ENCODE measurements at regions not wholly inside any gene's neighbourhood (a gene's known extent, or its start where the extent isn't known, plus 50 kb on each side); places are given as distances from the start of the nearest gene placed in this dataset.

DNA sequence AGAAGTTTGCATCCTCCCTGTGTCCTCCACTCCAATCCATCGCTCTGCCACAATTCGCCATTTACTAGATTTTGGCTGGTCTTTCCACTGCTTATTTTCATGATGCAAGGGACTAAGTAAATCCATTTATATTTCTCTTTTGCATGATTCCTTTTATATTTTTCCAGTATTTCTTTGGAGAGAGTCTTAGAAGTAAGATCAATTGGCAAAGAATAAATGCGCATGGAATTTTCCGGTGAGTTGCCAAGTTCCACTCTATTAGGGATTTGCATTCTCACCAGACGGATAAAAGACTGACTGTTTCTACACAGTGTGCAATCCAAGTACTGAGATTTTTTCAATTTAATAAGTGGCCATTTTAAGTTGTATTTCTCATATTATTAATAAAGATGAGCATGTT lies 91.7 kb upstream of the PHACTR3 start:
- Histone ChIP-seq H3K9ac (ENCODE audit: low read depth, low read length) (no peak overlapping the region), H3K4me1 (ENCODE audit: insufficient read depth, low read length) (no peaks in the 10 kb centered on the region), H3K36me3 (ENCODE audit: insufficient read depth, low read depth, low read length) (no peaks in the 10 kb centered on the region), H3K27ac (ENCODE audit: low read length) (no peak overlapping the region), H3K9me3 (ENCODE audit: insufficient read depth, low read depth, low read length) (no peaks in the 10 kb centered on the region), H3K4me3 (ENCODE audit: low read length) (no peak overlapping the region), H3K27me3 (ENCODE audit: insufficient read depth, low read length) (peaks cover 7% of the 10 kb centered on the region)

DNA sequence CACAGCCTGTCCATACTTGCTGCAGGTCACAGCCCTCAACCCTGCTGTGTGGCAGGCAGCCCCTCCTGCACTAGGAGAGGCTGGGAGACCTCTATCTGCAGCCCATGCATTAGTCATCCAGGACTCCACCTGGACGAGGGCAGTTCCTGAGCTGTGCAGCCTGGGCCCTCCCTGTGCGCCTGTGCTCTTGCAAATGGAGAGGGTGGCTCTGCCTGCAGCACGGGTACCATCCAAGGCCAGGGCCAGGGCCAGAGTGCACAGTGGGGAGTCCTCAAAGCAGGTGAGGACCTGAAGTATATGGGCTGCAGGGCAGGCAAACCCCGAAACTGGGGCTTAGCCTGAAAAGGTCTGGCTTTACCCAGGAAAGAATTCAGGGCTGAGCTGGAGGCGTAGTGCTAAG lies 89.8 kb upstream of the PHACTR3 start:
- H3K27me3 ChIP-seq (ENCODE audit: insufficient read depth, low read length), result peaks cover 7% of the 10 kb centered on the region
- H3K9me3 ChIP-seq (ENCODE audit: insufficient read depth, low read depth, low read length), result no peaks in the 10 kb centered on the region
- H3K9ac ChIP-seq (ENCODE audit: low read depth, low read length), result no peak overlapping the region
- H3K27ac ChIP-seq (ENCODE audit: low read length), result no peak overlapping the region
- no peaks in the 10 kb centered on the region for H3K4me1 ChIP-seq (ENCODE audit: insufficient read depth, low read length)
- no peak overlapping the region for H3K4me3 ChIP-seq (ENCODE audit: low read length)
- H3K36me3 ChIP-seq (ENCODE audit: insufficient read depth, low read depth, low read length), result no peaks in the 10 kb centered on the region

DNA sequence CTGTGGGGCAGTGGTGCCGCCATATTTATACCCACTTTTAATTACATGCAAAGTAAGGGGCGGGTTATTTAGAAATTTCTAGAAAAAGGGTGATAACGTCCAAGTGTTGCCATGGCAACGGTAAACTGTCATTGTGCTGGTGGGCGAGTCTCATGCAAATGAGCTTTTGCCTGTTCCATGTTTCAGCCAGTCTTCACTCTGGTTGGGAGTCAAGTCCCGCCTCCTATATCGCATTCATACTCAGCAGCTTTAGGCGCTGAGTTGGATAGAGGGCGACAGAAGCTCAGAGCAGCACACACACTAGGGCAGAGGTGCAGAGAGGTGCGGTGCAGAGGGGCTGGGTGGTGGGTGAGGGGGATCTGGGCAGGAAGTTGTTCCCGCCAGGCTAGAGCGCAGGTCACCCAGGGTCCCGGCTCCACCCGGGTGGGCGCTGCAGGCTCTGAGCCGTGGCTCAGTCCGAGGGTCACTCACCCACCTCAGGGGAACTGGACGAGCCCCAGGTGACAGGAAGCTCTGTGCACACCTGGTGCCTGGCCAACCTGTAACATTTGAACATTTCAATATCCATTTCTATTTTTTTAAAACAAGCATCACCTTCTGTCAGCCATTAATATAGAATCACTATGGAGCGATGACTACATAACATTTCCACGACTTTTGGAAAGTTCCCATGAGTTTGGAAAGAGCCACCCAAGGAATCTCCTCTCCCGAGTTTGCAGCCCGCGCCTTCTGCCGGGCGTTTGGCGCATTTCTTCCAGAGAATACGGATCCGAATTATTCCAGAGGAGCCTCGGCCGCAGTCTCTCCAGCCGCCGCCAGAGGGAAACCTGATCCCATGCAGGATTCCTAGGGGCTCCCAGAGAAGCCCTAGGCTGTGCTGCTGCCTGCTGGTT lies 89.1 kb upstream of the PHACTR3 start:
- H3K9ac ChIP-seq (ENCODE audit: low read depth, low read length), result no peak overlapping the region
- H3K27ac ChIP-seq (ENCODE audit: low read length), result no peak overlapping the region
- H3K9me3 ChIP-seq (ENCODE audit: insufficient read depth, low read depth, low read length), result no peaks in the 10 kb centered on the region
- H3K4me1 ChIP-seq (ENCODE audit: insufficient read depth, low read length), result no peaks in the 10 kb centered on the region
- H3K4me3 ChIP-seq (ENCODE audit: low read length), result peak overlapping the region; percentile 71
- H3K27me3 ChIP-seq (ENCODE audit: insufficient read depth, low read length), result peaks cover 7% of the 10 kb centered on the region
- H3K36me3 ChIP-seq (ENCODE audit: insufficient read depth, low read depth, low read length), result no peaks in the 10 kb centered on the region

DNA sequence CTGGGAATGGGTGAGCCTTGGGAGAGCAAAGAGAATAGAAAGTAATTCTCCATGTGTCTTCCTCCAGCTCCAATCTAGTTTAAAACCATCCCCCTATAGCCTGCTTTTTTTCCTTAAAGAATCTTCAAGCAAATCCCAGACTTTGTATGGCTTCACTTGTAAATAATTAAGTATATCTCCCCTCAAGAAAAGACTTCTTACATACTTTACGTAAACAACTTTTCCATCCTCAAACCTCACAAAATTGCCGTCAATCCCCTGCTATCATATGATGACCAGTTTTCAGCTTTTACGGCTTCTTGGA lies 88.5 kb upstream of the PHACTR3 start:
- H3K36me3 ChIP-seq (ENCODE audit: insufficient read depth, low read depth, low read length), result no peaks in the 10 kb centered on the region
- H3K4me1 ChIP-seq (ENCODE audit: insufficient read depth, low read length), result no peaks in the 10 kb centered on the region
- H3K4me3 ChIP-seq (ENCODE audit: low read length), result no peak overlapping the region
- H3K27ac ChIP-seq (ENCODE audit: low read length), result no peak overlapping the region
- H3K9ac ChIP-seq (ENCODE audit: low read depth, low read length), result no peak overlapping the region
- no peaks in the 10 kb centered on the region for H3K9me3 ChIP-seq (ENCODE audit: insufficient read depth, low read depth, low read length)
- H3K27me3 ChIP-seq (ENCODE audit: insufficient read depth, low read length), result peaks cover 7% of the 10 kb centered on the region

DNA sequence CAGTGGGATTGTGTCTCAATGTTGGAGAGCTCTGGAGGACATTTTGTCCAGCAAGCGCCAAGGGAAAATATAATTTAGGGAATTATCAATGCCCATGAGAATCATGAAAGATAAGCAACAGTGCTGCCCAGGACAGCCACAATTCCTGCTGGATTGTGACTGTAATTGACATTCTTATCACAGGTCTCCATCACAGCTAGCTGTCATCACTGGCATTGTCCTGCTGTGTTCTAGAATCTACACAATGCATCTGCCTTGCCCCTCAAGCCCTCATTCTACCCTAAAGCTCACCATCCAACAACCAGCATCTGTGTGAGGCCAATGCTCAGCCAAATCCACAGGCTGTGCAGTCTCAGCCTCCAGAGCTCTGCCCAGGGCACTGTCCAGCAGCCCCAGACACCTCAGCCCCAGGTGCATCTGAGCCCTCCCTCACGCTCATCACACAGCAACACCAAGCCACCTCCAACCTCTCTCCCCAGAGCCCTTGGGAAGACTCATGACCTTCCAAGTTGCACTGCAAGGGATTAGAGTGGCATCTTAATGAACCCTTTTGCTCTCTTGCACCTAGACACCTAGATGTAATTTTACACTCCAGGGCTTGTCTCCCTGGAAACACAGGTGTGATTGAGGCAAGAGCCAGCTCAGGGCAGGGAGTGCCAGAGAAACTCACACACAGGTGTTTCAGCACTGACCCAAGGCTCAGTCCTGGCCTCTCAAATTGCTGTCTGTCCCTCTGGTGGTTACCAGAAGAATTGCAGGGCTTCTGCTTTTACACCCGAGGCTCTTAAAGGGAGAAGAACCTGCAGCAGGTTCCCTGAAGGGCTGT lies 85.2 kb upstream of the PHACTR3 start:
- H3K9me3 ChIP-seq (ENCODE audit: insufficient read depth, low read depth, low read length), result no peaks in the 10 kb centered on the region
- no peaks in the 10 kb centered on the region for H3K36me3 ChIP-seq (ENCODE audit: insufficient read depth, low read depth, low read length)
- no peak overlapping the region for H3K9ac ChIP-seq (ENCODE audit: low read depth, low read length)
- no peaks in the 10 kb centered on the region for H3K4me1 ChIP-seq (ENCODE audit: insufficient read depth, low read length)
- H3K27ac ChIP-seq (ENCODE audit: low read length), result no peak overlapping the region
- peaks cover 11% of the 10 kb centered on the region for H3K27me3 ChIP-seq (ENCODE audit: insufficient read depth, low read length)
- no peak overlapping the region for H3K4me3 ChIP-seq (ENCODE audit: low read length)

DNA sequence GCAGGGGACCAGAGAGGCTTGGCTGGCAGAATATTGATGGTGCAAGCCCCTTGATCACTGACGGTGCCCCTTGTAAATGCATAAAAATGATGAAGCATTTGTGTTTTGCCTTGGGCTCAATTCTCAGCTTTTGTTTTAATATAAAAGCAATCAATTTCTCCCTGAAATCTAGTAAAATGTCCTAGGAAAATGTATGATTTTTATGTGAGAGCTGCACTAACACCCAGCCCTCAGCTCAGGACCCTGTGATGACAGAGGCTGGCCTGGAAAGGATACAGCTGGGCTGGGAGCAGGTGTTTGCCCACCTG lies 84.7 kb upstream of the PHACTR3 start:
- H3K4me3 ChIP-seq (ENCODE audit: low read length), result no peak overlapping the region
- H3K27me3 ChIP-seq (ENCODE audit: insufficient read depth, low read length), result peaks cover 11% of the 10 kb centered on the region
- no peaks in the 10 kb centered on the region for H3K4me1 ChIP-seq (ENCODE audit: insufficient read depth, low read length)

DNA sequence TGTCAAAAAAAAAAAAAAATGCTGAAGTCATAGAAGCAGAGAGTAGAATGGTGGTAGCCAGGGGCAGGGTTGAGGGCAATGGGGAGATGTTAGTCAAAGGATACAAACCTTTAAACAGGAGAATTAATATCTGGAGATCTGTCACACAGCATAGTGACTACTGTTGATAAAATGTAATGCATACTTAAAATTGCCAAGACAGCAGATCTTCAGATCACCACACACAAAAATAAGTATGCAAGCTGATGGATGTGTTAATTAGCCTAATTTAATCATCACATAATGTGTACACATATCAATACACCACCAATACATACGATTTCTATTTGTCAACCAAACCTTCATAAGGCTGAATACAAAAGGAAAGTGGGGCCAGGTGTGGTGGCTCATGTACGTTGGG lies 83.5 kb upstream of the PHACTR3 start:
- no peak overlapping the region for H3K4me3 ChIP-seq (ENCODE audit: low read length)
- no peaks in the 10 kb centered on the region for H3K4me1 ChIP-seq (ENCODE audit: insufficient read depth, low read length)

More for the DNA sequence above, 84.7 kb upstream of the PHACTR3 start:
- Histone ChIP-seq H3K27ac (ENCODE audit: low read length) (no peak overlapping the region), H3K9me3 (ENCODE audit: insufficient read depth, low read depth, low read length) (no peaks in the 10 kb centered on the region), H3K36me3 (ENCODE audit: insufficient read depth, low read depth, low read length) (no peaks in the 10 kb centered on the region), H3K9ac (ENCODE audit: low read depth, low read length) (no peak overlapping the region)

DNA sequence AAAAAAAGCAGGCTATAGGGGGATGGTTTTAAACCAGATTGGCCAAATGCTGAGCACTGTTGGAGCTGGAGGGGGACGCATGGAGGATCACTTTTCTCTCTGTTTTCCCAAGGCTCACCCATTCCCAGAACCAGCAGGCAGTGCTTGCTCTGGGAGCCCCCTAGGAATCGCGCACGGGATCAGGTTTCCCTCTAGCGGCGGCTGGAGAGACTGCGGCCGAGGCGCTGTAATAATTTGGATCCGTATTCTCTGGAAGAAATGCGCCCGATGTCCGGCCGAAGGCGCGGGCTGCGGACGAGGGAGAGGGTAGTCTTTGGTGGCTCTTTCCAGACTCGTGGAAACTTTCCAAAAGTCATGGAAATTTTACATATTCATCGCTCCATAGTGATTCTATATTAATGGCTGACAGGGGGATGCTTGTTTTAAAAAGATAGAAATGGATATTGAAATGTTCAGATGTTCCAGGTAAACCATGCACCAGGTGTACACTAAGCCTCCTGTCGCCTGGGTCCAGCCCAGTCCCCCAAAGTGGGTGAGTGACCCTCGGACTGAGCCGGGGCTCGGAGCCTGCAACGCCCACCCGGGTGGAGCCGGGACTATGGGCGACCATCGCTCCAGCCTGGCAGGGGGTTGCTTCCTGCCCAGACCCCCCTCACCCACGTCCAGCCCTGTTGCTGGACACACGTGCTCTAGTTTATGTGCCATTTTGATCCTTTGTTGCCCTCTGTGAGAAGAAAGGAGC lies 78.7 kb upstream of the PHACTR3 start:
- Histone ChIP-seq H3K4me3 (ENCODE audit: low read length) (no peak overlapping the region; the same call in 1 of the 2 replicates), H3K27me3 (ENCODE audit: insufficient read depth, low read length) (peaks cover 43% of the 10 kb centered on the region), H3K27ac (ENCODE audit: low read length) (no peak overlapping the region), H3K9ac (ENCODE audit: low read depth, low read length) (no peak overlapping the region), H3K4me1 (ENCODE audit: insufficient read depth, low read length) (peaks cover 3% of the 10 kb centered on the region; the same call in 1 of the 2 replicates), H3K36me3 (ENCODE audit: insufficient read depth, low read depth, low read length) (no peaks in the 10 kb centered on the region), H3K9me3 (ENCODE audit: insufficient read depth, low read depth, low read length) (no peaks in the 10 kb centered on the region)

More for the DNA sequence above, 83.5 kb upstream of the PHACTR3 start:
- peaks cover 11% of the 10 kb centered on the region for H3K27me3 ChIP-seq (ENCODE audit: insufficient read depth, low read length)
- no peaks in the 10 kb centered on the region for H3K9me3 ChIP-seq (ENCODE audit: insufficient read depth, low read depth, low read length)
- no peak overlapping the region for H3K9ac ChIP-seq (ENCODE audit: low read depth, low read length)
- no peak overlapping the region for H3K27ac ChIP-seq (ENCODE audit: low read length)
- H3K36me3 ChIP-seq (ENCODE audit: insufficient read depth, low read depth, low read length), result no peaks in the 10 kb centered on the region

DNA sequence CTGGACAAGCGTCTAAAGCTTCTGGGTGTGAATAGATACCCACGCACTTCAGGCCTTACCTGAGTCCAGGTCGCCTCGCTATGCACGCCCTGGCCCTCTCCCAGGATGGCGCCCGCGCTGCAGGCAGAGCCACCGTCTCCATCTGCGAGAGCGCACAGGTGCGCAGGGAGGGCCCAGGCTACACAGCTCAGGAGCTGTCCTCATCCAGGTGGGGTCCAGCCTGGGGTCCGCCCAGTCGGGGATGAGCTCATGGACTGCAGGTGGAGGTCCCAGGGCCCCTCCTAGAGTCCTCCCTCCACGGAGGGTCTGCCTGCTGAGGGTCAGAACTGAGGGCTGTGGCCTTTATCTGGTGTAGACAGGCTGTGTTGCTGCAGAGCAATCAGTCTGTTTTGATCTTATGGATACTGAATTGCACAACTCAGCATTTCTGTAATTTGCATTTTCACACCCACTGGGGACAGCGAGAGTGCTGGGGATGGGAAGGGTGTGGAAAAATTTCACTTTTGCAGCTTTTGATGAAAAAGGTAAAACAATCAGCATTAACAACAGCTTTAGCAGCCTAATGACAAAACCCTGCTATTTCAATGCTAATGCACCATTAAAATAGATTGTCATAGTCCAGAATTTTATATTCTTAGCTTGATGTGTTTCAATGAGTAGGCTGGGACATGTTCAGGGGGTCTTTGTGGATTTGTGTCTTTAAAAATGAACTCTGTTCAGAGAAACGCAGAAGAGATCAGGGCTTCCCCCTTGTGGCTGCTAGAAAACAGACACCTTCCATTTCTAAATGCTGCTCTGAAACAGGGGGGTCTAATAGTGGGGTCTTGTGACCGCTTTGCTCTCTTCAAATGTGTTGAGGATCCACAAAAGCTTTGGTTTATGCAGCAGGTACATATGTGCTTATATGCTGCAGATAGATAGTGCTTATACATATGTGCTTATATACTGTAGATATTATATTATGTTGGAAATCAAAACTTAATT lies 77.8 kb upstream of the PHACTR3 start:
- H3K4me1 ChIP-seq (ENCODE audit: insufficient read depth, low read length), result peaks cover 3% of the 10 kb centered on the region; the same call in 1 of the 2 replicates
- H3K27me3 ChIP-seq (ENCODE audit: insufficient read depth, low read length), result peaks cover 43% of the 10 kb centered on the region
- H3K27ac ChIP-seq (ENCODE audit: low read length), result no peak overlapping the region
- no peaks in the 10 kb centered on the region for H3K36me3 ChIP-seq (ENCODE audit: insufficient read depth, low read depth, low read length)
- H3K4me3 ChIP-seq (ENCODE audit: low read length), result no peak overlapping the region; the same call in 1 of the 2 replicates
- no peaks in the 10 kb centered on the region for H3K9me3 ChIP-seq (ENCODE audit: insufficient read depth, low read depth, low read length)
- no peak overlapping the region for H3K9ac ChIP-seq (ENCODE audit: low read depth, low read length)

DNA sequence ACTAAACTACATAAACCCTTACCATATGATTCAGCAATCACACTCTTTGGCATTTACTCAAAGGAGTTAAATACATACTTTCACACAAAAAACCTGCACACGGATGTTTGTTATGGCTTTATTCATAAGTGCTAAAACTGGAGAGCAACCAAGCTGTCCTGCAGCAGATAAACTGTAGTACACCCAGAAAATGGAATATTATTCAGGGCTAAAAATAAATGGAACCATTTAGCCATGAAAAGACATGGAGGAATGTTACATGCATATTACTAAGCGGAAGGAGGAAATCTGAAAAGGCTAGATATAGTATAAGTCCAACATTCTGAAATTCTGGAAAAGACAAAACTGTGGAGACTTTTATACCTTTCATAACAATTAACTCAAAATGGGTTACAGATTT lies 73.6 kb upstream of the PHACTR3 start:
- Histone ChIP-seq H3K36me3 (ENCODE audit: insufficient read depth, low read depth, low read length) (no peaks in the 10 kb centered on the region), H3K27me3 (ENCODE audit: insufficient read depth, low read length) (peaks cover 32% of the 10 kb centered on the region)

DNA sequence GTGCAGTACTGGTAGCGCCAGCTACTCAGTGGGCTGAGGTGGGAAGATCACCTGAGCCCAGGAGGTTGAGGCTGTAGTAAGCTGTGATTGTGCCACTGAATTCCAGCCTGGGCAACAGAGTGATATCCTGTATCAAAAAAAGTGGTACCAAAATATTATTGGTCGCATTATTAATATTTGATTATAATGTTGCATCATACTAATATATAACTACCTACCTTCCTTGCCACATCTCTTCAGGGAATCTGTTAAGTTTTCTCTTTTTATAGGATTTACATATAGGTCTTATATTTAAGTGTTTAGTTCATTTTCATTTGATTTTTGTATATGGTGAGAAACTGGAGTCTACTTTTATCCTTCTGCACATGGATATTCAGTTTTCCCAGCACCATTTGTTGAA lies 66.3 kb upstream of the PHACTR3 start:
- H3K4me3 ChIP-seq (ENCODE audit: low read length), result no peak overlapping the region
- H3K27ac ChIP-seq (ENCODE audit: low read length), result no peak overlapping the region
- no peaks in the 10 kb centered on the region for H3K27me3 ChIP-seq (ENCODE audit: insufficient read depth, low read length)
- H3K9me3 ChIP-seq (ENCODE audit: insufficient read depth, low read depth, low read length), result peaks cover 14% of the 10 kb centered on the region; the same call in 1 of the 2 replicates
- no peak overlapping the region for H3K9ac ChIP-seq (ENCODE audit: low read depth, low read length)
- H3K36me3 ChIP-seq (ENCODE audit: insufficient read depth, low read depth, low read length), result no peaks in the 10 kb centered on the region
- H3K4me1 ChIP-seq (ENCODE audit: insufficient read depth, low read length), result no peaks in the 10 kb centered on the region

More for the DNA sequence above, 73.6 kb upstream of the PHACTR3 start:
- Histone ChIP-seq H3K9me3 (ENCODE audit: insufficient read depth, low read depth, low read length) (no peaks in the 10 kb centered on the region), H3K27ac (ENCODE audit: low read length) (no peak overlapping the region), H3K4me1 (ENCODE audit: insufficient read depth, low read length) (peaks cover 3% of the 10 kb centered on the region; the same call in 1 of the 2 replicates), H3K4me3 (ENCODE audit: low read length) (no peak overlapping the region), H3K9ac (ENCODE audit: low read depth, low read length) (no peak overlapping the region)

Data from iPS-20b (cell line).